Stimulated activated CD8-positive, alpha-beta memory T cell treated with anti-CD3 and anti-CD28 coated beads, Interleukin-15, amount 100 ng/mL, for 24 hours (primary cell): ENCODE measurements at regions not wholly inside any gene's neighbourhood (a gene's known extent, or its start where the extent isn't known, plus 50 kb on each side); places are given as distances from the start of the nearest gene placed in this dataset.
"Not testable (repeated sequence)": the region's sequence is repeated elsewhere in the genome, so short reads cannot be mapped to it uniquely, and the experiment has no call there.

ENCODE experiments used
- DNase-seq: peaks from one replicate; pipeline ENCODE4 v3.0.0-alpha.2; 2020; ENCODE audit warnings: low read depth

DNA sequence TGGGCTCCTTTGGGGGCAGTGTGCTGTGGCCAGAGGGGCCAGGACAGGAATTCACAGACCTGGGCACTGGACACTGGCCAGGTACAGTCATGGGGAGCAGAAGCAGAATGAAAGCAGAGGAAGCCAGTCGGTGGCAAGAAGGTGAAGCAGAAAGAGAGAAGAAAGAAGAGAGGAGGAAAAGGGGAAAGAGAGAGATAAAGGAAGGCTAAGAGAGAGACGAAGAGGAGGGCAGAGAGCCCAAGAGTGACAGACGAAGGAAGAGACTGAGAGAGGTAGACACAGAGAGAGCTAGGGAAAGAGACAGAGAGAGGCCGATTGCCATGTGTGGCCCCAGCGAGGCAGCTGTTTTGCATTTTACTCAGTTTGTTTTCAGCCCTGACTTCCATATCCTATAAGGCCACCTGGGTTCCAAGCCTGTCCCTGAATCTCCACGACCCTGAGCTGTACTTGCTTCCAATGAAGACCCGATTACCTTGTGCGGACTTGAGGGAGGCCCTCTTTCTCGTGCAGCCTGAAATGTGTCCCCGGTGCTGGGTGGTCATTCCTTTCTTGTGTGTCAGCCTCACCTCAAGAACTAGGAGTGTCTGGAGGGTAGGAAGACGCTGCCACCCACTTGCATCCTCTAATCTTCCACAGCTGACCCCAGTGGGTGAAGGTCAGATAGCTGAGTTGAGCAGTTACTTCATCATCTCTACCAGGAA is 73.9 kb downstream of the LSM3 start:
- no peak for DNase-seq

DNA sequence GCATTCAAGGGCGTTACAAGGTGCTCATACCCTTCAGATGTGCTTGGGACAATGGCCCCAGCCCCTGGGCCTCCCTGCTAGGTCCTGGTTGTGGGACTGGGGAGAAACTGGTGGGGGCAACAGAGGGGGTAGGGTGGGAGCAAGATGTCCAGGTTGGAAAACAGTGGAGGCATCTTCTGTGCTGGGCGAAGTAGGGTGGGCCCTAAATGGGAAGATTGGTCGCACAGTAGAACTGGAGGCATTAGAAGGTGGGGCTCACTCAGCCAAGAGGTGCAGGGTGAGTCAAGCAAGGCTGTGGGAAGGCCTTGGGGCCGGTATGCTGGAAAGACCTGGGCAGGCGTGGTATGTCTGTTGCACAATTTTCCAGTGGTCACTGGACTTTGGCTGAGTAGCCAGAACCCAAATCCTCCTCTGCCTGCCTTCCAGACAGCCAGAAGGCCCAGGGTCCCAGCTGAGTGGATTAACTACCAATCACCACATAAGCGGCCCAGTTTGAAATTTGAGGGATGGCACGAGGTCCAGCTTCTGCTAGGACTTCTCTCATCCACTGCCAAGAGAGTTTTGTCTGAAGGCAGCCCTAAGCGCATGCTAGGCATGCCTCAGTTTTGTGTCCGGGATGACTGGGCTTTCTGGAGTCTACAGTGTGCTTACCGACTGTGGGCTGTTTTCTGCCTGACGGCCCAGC is 74.5 kb downstream of the LSM3 start:
- no peak for DNase-seq

DNA sequence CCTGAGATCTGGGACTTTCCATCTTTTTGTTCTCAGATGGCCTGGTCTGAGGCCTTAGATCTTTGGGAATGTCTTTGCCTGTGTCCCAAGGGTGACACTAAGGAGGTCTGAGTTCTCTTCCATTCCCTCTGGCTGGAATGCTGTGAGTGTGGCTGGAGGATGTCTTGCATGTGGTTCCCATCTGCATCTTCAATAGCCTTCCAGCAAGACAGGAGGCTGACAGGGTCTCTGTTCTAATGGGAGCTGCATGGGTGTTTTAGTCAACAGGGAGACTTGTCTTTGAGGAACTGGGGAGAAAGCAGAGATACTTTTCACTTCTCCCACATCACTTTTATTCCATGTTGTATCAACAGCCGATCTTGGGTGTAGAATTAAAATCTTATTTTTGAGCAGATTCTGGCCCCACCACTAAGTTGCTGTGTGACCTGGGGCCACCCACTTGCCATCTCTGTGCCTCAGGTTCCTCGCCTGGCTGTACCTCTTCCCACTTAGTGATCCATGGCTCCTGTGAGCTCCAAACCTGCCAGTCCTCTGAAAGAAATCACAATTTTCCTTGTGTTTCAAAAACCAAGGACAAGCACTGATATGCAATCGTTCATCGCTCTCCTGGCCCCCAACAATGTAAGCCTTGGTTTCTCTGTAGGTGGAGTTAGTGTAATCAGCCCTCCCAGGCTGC is 75.2 kb downstream of the LSM3 start:
- no peak for DNase-seq

DNA sequence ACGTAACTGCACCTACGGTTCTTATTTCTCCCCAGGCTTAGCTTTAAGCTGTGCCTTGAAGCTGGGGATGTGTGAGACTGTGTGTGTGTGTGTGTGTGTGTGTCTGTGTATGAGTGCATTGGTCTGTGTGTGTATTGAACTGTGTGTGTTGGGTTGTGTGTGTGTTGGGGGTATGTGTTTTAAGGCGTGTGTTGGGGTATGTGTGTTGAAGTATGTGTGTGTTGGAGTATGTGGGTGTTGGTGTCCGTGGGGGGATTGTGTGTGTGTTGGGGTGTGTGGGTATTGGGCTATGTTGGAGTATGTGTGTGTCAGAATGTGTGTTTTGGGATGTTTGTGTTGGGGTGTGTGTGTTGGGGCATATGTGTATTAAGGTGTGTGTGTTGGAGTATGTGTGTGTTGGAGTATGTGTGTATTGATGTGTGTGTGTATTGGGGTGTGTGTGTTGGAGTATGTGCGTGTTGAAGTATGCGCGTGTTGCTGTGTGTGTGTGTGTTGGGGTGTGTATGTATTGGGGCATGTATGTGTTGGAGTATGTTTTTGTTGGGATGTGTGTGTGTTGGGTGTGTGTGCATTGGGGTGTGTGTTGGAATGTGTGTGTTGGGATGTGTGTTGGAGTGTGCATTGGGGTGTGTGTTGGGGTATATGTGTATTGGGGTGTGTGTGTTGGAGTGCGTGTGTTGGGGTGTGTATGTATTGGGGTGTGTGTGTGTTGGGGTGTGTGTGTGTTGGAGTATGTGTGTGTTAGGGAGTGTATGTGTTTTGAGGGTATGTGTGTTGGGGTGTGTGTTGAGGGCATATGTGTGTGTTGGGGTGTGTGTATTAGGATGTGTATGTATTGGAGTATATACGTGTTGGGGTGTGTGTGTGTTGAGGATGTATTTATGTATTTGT is 76.4 kb downstream of the LSM3 start:
- DNase-seq: no peak

DNA sequence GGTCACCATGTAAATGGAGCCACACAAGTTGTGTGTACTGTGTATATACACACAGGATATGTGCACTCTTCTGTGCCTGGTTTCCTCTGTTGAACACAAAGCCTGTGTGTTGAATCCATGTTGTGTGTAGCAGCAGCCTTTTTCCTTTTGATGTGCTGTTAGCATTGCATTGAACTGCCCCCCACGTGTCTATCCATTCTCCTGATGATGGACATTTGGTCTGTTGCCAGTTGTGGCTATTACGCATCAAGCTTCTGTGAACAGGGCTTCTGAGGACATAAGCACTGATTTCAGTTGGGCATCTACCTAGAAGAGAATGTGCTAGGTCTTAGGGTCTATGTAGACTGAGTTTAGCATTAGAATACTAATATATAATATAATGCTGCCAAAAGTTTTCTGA is 77.4 kb downstream of the LSM3 start:
- DNase-seq: no peak

DNA sequence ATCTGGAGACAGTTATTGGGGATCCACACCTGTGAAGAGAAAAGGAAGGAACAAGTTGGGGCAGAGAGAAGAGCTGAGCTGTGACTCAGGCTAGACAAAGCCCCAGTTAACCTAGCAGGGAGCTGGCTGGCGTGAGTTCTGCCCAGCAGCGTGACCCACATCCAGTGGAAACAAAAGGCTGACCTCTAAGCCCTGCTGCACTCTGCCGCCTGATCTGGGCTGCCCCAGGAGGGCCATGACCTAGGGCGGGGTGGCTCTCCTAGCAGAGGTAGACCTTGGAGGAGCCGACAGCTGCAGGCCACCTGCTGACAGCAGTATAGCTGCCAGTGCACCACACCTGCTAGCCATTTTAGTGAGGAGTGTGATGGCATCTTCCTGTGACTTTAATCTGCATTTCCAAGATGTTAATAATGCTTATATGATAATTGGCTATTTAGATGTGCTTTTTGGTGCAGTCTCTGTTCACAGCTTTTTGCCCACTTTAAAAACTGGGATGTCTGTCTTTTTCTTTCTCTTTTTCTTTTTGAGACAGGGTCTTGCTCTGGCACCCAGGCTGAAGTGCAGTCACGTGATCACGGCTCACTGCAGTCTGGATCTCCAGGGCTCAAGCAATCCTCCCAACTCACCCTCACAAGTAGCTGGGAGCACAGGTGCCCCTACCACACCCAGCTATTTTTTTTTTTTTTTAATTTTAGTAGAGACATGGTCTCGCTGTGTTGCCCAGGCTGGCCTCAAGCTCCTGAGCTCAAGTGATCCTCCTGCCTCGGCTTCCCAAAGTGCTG is 78.1 kb downstream of the LSM3 start:
- DNase-seq: no peak

DNA sequence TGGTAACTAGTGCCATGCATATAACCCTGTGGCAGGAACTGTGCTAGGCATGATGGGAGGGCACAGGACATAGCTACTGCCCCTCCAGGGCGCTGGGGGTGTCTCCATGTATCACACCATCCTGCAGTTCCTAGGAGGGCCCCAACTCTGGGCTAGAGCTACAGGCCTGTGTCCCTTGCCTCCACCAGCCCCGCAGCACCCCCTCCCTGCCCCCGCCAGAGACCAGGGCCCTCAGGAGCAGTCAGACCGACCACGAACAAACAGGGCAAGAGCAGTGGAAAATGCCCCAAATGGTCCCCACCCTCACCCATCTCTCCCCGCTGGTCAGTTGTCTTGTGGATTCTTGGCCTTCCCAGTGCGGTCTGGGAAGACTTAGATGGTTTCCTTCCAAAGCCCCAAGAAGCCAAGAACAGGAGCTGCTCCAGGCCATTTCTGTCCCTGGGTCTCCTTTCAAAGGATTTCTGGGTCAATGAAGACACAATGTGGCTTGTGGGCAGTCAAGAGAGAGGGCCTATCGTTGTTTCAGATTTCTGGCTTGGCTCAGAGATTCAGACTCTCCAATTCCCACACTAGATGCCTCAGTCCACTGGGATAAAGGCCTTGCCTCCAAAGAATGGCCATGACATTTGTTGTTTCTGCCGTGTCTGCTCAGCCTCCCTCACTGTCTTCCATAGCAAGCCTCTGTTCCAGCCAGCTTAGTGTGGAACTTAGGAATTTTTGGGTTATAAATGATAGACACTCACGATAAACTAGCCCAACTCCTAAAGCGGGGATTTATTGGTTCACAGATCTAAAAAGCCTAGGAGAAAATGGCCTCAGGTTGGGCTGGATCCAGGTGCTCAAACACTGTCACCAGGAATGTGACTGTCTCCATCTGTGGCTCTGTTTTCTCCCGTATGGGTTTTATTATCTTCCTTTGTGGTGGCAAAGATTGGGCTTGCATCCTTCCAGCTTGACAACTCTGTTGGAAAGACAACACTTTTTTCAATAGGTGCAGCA is 80.6 kb downstream of the LSM3 start:
- DNase-seq: no peak

DNA sequence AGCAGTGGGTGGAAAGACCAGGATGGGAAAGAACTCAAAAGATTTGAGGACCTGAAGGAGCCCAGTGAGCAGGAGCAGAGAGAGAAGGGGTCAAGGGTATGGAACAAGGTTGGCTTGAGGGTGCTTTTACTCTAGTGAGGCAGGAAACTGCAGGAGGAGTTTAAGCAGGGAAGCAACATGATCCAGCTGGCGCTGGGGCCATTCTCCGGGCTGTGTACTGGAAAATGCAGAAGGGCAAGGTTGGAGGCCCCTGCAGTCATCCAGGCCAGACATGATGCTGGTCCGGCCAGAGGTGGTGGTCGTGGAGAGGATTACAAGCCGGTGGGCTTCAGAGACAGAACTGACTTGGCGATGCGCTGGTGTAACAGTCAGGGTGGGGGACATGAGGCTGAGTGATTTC is 81.8 kb downstream of the LSM3 start:
- no peak for DNase-seq

DNA sequence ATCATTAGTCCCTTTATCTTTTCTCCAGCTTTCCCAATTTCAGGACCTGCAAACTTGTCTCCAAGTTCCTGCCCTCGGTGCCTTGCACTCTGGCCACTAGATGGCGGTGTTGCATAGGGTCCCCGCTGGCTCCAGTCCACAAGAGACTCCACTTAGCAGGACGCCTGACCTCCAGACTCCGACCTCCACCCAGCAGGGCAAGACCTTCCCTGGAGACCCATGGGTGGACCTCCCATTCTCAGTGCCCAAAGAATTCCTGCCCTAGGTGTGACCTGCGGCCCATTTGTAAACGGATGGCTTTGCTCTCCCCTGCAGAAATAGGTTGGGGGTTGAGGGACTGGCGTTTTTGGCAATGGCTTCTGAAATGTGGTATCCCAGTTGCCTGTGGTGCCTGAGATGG is 82.6 kb downstream of the LSM3 start:
- peak; percentile 69 for DNase-seq

DNA sequence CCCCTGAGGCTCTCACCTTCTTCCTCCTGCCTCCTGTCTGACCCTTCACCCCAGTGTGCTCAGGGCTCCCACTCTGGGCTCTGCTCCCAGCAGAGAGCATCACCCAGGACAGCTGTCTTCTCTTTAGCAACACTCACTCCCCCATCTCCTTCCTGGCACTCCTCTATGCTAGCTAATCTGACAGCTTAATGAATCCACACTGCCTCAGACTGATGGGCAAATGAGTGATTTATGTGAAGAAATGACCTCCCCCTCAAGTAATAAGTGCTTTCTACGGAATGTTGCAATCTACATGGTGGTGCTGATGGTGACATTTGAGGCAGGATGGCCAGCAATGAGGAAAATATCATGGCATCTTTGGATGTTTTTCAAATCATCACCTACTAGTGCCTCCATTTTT is 83.6 kb downstream of the LSM3 start:
- no peak for DNase-seq

DNA sequence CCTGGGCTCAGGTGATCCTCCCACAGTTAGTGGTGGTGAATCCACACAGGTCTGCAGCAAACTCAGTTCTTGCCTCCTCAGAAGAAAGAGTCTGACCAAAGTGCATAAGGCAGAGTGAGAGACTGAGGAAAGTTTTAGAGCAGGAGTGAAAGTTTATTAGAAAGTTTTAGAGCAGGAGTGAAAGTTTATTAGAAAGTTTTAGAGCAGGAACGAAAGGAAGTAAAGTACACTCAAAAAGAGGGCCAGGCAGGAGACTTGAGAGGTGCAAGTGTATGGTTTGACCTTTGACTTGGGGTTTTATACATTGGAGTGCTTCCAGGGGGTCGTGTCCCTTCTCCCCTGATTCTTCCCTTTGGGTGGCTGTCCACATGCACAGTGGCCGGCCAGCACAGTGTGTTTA is 84.2 kb downstream of the LSM3 start:
- no peak for DNase-seq

DNA sequence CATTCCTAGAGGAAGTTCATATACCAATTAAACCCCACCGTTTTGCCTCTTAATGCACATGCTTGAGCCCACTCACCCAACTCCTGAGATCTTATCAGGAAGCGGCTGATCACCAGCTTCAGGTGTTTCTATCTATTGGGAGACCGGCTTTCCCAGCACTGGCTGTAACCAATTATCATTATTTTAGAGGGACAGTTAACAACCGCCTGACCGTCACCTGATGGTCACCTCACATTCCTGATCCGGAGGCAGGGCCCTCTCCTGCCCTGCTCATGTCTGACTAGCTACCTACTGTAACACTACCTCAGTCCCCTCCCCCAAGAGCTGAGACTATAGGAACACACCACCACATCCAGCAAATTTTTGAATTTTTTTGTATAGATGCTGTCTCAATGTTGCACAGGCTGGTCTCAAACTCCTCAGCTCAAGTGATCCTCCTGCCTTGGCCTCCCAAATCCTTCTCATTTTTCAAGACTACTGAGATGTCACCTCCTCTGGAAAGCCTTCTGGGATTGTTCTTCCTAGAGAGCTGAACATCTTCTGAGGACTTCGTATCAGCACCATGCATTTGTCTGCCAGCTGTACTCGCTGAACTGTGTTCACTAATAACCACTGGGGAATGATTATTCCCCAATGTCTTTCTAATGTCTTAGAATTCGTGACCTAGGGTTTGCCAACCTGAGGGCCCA is 84.8 kb downstream of the LSM3 start:
- no peak for DNase-seq

DNA sequence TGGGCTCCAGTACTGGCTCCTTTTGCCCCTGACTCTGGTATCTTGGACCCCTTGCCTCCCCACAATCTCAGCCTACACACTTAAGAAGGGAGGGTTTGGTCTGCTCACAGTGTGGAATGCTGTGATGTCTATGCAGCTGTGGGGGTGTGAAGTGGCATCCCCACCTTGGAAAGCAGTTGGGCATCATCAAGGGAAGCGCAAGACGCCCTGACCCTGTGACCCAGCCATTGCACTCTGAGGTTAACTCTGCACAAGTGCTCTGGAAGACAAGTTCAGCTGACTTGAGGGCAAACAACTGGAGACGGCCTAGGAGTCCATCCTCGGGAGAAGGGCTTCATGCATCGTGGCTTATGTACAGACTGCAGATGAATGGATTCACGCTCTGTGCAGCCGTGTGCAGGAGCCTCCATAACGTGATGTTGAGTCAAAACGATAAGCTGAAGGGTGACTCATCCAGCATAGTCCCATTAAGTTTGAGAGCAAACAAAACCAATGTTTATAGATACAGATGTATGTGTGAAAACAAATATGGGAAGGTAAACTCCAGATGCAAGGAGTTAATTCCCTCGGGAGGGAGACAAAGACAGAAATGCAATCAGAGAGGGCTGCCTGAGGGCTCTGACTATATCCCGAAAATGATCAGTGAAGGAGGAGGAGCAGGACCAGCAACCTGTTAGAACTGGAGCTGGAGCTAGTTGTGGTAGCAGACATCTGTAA is 86.8 kb downstream of the LSM3 start:
- DNase-seq: no peak

DNA sequence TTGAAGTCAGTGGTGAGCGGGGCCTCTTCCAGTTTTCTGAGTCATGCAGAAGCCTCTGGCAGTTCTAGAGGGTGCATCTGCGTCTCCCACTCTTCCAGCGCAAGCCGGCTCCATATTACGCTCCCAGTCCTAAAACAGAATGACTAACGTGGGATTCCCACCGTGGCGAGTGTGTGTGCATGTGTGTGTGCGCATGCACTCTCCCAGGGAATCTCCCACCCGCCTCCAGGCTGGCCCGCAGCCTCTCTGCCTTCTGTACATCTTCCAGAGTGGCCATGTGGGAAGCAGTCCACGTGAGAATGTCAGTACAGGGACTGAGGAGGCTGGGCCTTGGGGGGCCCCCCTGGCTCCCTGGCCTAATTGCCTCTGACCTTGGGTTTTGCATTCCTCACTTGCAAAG is 87.7 kb downstream of the LSM3 start:
- no peak for DNase-seq

DNA sequence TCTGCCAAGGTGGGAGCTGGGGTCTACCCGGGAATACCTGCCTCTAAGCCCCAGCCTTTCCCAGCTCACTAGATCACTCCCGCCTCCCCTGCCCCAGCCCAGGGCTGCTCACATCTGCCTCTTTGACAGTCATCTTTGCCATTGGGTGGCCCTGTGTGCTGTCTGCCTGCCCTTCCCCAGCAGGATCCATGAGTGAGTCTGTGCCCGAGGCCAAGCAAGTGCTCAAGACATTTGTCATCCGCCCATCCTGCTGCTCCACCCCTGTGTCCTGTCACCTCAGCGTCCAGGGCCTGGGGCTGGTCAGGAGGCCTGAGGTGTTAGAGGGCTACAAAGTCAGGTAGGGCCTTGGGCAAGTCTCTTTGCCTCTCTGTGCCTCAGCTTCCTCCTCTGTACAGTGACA is 89.4 kb downstream of the LSM3 start:
- no peak for DNase-seq

DNA sequence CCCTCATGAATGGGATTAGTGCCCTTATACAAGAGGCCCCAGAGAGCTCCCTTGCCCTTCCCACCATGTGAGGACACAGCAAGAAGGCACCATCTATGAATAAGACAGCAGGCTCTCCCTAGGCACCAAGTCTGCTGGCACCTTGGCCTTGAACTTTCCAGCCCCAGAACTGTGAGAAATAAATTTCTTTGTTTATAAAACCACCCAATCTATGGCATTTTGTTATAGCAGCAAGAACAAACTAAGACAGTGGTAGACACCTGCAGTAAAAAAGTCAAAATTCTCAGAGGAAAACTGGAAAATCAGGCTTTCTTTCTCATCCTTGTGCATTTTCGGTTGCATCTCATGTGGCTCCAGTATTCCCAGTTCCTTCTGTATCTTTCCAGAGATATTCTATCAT is 90.3 kb downstream of the LSM3 start:
- no peak for DNase-seq

DNA sequence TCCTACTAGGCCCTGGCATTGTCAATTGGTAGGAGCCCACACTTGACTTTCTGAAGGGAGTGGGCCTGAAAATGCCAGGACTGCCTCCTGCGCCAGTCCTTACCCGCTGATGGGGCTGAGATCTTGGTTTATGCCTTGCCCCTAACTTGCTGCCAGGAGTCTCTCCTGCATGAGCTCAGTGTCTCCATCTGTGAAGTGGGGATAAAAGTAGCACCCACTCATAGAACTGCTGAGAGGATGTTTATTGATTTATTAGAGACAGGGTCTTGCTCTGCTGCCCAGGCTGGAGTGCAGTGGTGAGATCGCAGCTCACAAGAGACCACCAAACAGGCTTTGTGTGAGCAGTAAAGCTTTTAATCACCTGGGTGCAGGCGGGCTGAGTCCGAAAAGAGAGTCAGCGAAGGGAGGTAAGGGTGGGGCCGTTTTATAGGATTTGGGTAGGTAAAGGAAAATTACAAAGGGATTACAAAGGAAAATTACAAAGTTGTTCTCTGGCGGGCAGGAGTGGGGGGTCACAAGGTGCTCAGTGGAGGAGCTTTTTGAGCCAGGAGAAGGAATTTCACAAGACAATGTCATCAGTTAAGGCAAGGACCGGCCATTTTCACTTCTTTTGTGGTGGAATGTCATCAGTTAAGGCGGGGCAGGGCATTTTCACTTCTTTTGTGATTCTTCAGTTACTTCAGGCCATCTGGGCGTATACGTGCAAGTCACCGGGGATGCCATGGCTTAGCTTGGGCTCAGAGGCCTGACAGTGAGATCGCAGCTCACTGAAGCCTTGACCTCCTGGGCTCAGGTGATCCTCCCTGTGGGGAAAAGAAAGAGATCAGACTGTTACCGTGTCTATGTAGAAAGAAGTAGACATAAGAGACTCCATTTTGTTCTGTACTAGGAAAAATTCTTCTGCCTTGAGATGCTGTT is 93.7 kb downstream of the LSM3 start:
- DNase-seq: not testable (repeated sequence)

DNA sequence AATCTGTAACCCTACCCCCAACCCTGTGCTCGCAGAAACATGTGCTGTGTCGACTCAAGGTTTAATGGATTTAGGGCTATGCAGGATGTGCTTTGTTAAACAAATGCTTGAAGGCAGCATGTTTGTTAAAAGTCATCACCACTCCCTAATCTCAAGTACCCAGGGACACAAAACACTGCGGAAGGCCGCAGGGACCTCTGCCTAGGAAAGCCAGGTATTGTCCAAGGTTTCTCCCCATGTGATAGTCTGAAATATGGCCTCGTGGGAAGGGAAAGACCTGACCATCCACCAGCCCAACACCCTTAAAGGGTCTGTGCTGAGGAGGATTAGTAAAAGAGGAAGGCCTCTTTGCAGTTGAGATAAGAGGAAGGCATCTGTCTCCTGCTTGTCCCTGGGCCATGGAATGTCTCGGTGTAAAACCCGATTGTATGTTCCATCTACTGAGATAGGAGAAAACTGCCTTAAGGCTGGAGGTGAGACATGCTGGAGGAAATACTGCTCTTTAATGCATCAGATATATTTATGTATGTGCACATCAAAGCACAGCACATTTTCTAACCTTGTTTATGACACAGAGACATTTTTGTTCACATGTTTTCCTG is 94.4 kb downstream of the LSM3 start:
- not testable (repeated sequence) for DNase-seq
